ENCODE measurements at regions not wholly inside any gene's neighbourhood (a gene's known extent, or its start where the extent isn't known, plus 50 kb on each side); places are given as distances from the start of the nearest gene placed in this dataset.
"Not testable (repeated sequence)": the region's sequence is repeated elsewhere in the genome, so short reads cannot be mapped to it uniquely, and the experiment has no call there.

- DNase-seq, result no peak
These were observed 53.9 kb downstream of the BARX1 start for GRCh38 chr9:93900971-93901861.

GRCh38 chr9:93900436-93900819, 54.7 kb downstream of the BARX1 start:
- no peak for DNase-seq

- DNase-seq, result no peak
These were observed 55.3 kb downstream of the BARX1 start for GRCh38 chr9:93899609-93900435.

GRCh38 chr9:93898502-93899426, 56.4 kb downstream of the BARX1 start:
- DNase-seq, result no peak

- no peak for DNase-seq
These were observed 57.1 kb downstream of the BARX1 start for GRCh38 chr9:93898026-93898425.

GRCh38 chr9:93897075-93897970, 57.8 kb downstream of the BARX1 start:
- DNase-seq, result no peak

GRCh38 chr9:93896496-93897033, 58.6 kb downstream of the BARX1 start:
- DNase-seq, result no peak

GRCh38 chr9:93896093-93896492, 59.1 kb downstream of the BARX1 start:
- DNase-seq, result no peak

GRCh38 chr9:93895535-93895934, 59.6 kb downstream of the BARX1 start:
- DNase-seq, result no peak

- DNase-seq, result no peak
These were observed 60.5 kb downstream of the BARX1 start for GRCh38 chr9:93894691-93895079.

- DNase-seq, result no peak
These were observed 61.1 kb downstream of the BARX1 start for GRCh38 chr9:93893899-93894690.

GRCh38 chr9:93893194-93893593, 62.0 kb downstream of the BARX1 start:
- no peak for DNase-seq

GRCh38 chr9:93892748-93893147, 62.4 kb downstream of the BARX1 start:
- DNase-seq, result no peak

GRCh38 chr9:93891549-93892310, 63.4 kb downstream of the BARX1 start:
- no peak for DNase-seq

GRCh38 chr9:93891050-93891449, 64.1 kb downstream of the BARX1 start:
- DNase-seq, result no peak

- DNase-seq, result no peak
These were observed 64.7 kb downstream of the BARX1 start for GRCh38 chr9:93890436-93890935.

- DNase-seq, result no peak
These were observed 68.2 kb downstream of the BARX1 start for GRCh38 chr9:93886911-93887310.

- no peak for DNase-seq
These were observed 70.3 kb downstream of the BARX1 start for GRCh38 chr9:93884808-93885207.

GRCh38 chr9:93879662-93880407, 75.3 kb downstream of the BARX1 start:
- not testable (repeated sequence) for DNase-seq

All from NCI-H1436 treated with DMSO at 0.1 percent for 48 hours (cell line).